H9 (cell line): ENCODE measurements at regions not wholly inside any gene's neighbourhood (a gene's known extent, or its start where the extent isn't known, plus 50 kb on each side); places are given as distances from the start of the nearest gene placed in this dataset.

Source experiments
- DNase-seq: peaks from one replicate; pipeline ENCODE4 v3.0.0-alpha.2; 2017
- H2AFZ ChIP-seq: one replicate; pipeline ENCODE4 v1.6.1; 2013; ENCODE audit warnings: mild to moderate bottlenecking, low read length, control low read depth, moderate library complexity
- H2AK5ac ChIP-seq: 2 replicates; pipeline ENCODE4 v1.6.1; 2013; ENCODE audit warnings: low read length, control low read depth, mixed read lengths; ENCODE audit not compliant: insufficient read length
- H2BK120ac ChIP-seq: one replicate; pipeline ENCODE4 v1.6.1; 2013; ENCODE audit warnings: low read depth, mild to moderate bottlenecking, low read length, control low read depth, inconsistent platforms; ENCODE audit not compliant: poor library complexity, severe bottlenecking
- H2BK12ac ChIP-seq: 2 replicates; pipeline ENCODE4 v1.6.1; 2013; ENCODE audit warnings: low read length, control low read depth, mixed read lengths, low read depth; ENCODE audit not compliant: insufficient read length
- H2BK15ac ChIP-seq: 2 replicates; pipeline ENCODE4 v1.6.1; 2013; ENCODE audit warnings: low read depth, low read length, control low read depth
- H2BK20ac ChIP-seq: one replicate; pipeline ENCODE4 v1.6.1; 2013; ENCODE audit warnings: low read depth, mild to moderate bottlenecking, low read length, control low read depth, inconsistent platforms; ENCODE audit not compliant: poor library complexity, severe bottlenecking
- H2BK5ac ChIP-seq: 2 replicates; pipeline ENCODE4 v1.6.1; 2013; ENCODE audit warnings: low read length, control low read depth, mixed read lengths; ENCODE audit not compliant: insufficient read length
- H3K14ac ChIP-seq: 2 replicates; pipeline ENCODE4 v1.6.1; 2013; ENCODE audit warnings: low read length, control low read depth; ENCODE audit not compliant: insufficient read depth
- H3K18ac ChIP-seq: 2 replicates; pipeline ENCODE4 v1.6.1; 2013; ENCODE audit warnings: low read depth, mild to moderate bottlenecking, mixed read lengths, low read length, control low read depth; ENCODE audit not compliant: insufficient read length
- H3K23ac ChIP-seq: 2 replicates; pipeline ENCODE4 v1.6.1; 2013; ENCODE audit warnings: low read length, control low read depth, mixed read lengths, low read depth; ENCODE audit not compliant: insufficient read length
- H3K23me2 ChIP-seq: 2 replicates; pipeline ENCODE4 v1.6.1; 2013; ENCODE audit warnings: low read depth, mild to moderate bottlenecking, mixed read lengths, low read length, control low read depth; ENCODE audit not compliant: insufficient read length, poor library complexity, severe bottlenecking
- H3K27ac ChIP-seq: 2 replicates; pipeline ENCODE4 v1.5.1; 2013; ENCODE audit warnings: low read length, control low read depth, mixed read lengths, low read depth; ENCODE audit not compliant: insufficient read length
- H3K27me3 ChIP-seq: 2 replicates; pipeline ENCODE4 v1.6.1; 2013; ENCODE audit warnings: low read length, control low read depth, inconsistent platforms; ENCODE audit not compliant: insufficient read depth
- H3K4ac ChIP-seq: 2 replicates; pipeline ENCODE4 v1.6.1; 2013; ENCODE audit warnings: low read depth, mild to moderate bottlenecking, control low read depth, inconsistent platforms, low read length, moderate library complexity
- H3K4me1 ChIP-seq: 2 replicates; pipeline ENCODE4 v1.6.1; 2013; ENCODE audit warnings: low read length, control low read depth, inconsistent platforms; ENCODE audit not compliant: insufficient read depth
- H3K4me2 ChIP-seq: 2 replicates; pipeline ENCODE4 v1.6.1; 2013; ENCODE audit warnings: low read length, control low read depth, mixed read lengths; ENCODE audit not compliant: insufficient read length, insufficient read depth
- H3K56ac ChIP-seq: 2 replicates; pipeline ENCODE4 v1.6.1; 2013; ENCODE audit warnings: low read depth, mild to moderate bottlenecking, mixed read lengths, low read length, control low read depth; ENCODE audit not compliant: insufficient read length
- H3K79me1 ChIP-seq: 2 replicates; pipeline ENCODE4 v1.6.1; 2013; ENCODE audit warnings: low read depth, mild to moderate bottlenecking, moderate library complexity, low read length, control low read depth, inconsistent platforms; ENCODE audit not compliant: insufficient read depth, poor library complexity, severe bottlenecking
- H3K79me2 ChIP-seq: 2 replicates; pipeline ENCODE4 v1.6.1; 2013; ENCODE audit warnings: low read length, control low read depth, inconsistent platforms; ENCODE audit not compliant: insufficient read depth
- H3K9ac ChIP-seq: 2 replicates; pipeline ENCODE4 v1.6.1; 2013; ENCODE audit warnings: low read length, control low read depth, mixed read lengths; ENCODE audit not compliant: insufficient read length; ENCODE audit errors: extremely low read depth
- H3K9me3 ChIP-seq: one replicate; pipeline ENCODE4 v1.6.1; 2013; ENCODE audit warnings: low read depth, low read length, inconsistent platforms; ENCODE audit not compliant: control insufficient read depth
- H3T11ph ChIP-seq: one replicate; pipeline ENCODE4 v1.6.1; 2013; ENCODE audit warnings: mild to moderate bottlenecking, low read length, control low read depth, inconsistent platforms
- H4K20me1 ChIP-seq: one replicate; pipeline ENCODE4 v1.6.1; 2013; ENCODE audit not compliant: control insufficient read depth, insufficient read length, insufficient read depth
- H4K5ac ChIP-seq: 2 replicates; pipeline ENCODE4 v1.6.1; 2013; ENCODE audit warnings: low read depth, mild to moderate bottlenecking, mixed read lengths, low read length, control low read depth; ENCODE audit not compliant: insufficient read length
- H4K8ac ChIP-seq: replicated peaks from 2 replicates; pipeline ENCODE4 v1.6.1; 2013; ENCODE audit warnings: low read length, control low read depth, mixed read lengths, low read depth; ENCODE audit not compliant: insufficient read length
- H4K91ac ChIP-seq: 2 replicates; pipeline ENCODE4 v1.6.1; 2013; ENCODE audit warnings: low read depth, mild to moderate bottlenecking, moderate library complexity, mixed read lengths, low read length, control low read depth; ENCODE audit not compliant: insufficient read length
- H3K27ac Mint-ChIP-seq, 3 experiments: 2 replicates in 2 of 3; 3 replicates in 1 of 3; pipeline ENCODE4 v1.8.0; 2020 to 2021; ENCODE audit warnings: mixed read lengths in 3 of 3, mild to moderate bottlenecking in 1 of 3, moderate library complexity in 1 of 3
- H3K27me3 Mint-ChIP-seq: 2 replicates; pipeline ENCODE4 v1.8.0; 2021; ENCODE audit warnings: low read depth, mild to moderate bottlenecking, moderate library complexity, mixed read lengths
- H3K36me3 Mint-ChIP-seq, 3 experiments: 2 replicates in 2 of 3; 3 replicates in 1 of 3; pipeline ENCODE4 v1.8.0; 2020 to 2021; ENCODE audit warnings: low read depth in 3 of 3, mixed read lengths in 3 of 3; ENCODE audit not compliant: insufficient read depth in 1 of 3
- H3K4me1 Mint-ChIP-seq, 2 experiments: 2 replicates each; pipeline ENCODE4 v1.8.0; 2020; ENCODE audit warnings: mixed read lengths in 2 of 2
- H3K4me3 Mint-ChIP-seq, 2 experiments: 2 replicates in 1 of 2; 3 replicates in 1 of 2; pipeline ENCODE4 v1.8.0; 2020 to 2021; ENCODE audit warnings: mild to moderate bottlenecking in 2 of 2, mixed read lengths in 2 of 2, moderate library complexity in 1 of 2
- H3K9me3 Mint-ChIP-seq, 2 experiments: 2 replicates in 1 of 2; 3 replicates in 1 of 2; pipeline ENCODE4 v1.8.0; 2020; ENCODE audit warnings: mild to moderate bottlenecking in 2 of 2, mixed read lengths in 2 of 2, moderate library complexity in 1 of 2
- TF ChIP-seq, protein P1 (sequence below): fragments of 200-600 bp; sonication (generic); conservative IDR thresholded peaks from 3 replicates; pipeline ENCODE4 v1.8.0; 2021; ENCODE audit warnings: antibody characterized with exemption, mild to moderate bottlenecking

DNA sequence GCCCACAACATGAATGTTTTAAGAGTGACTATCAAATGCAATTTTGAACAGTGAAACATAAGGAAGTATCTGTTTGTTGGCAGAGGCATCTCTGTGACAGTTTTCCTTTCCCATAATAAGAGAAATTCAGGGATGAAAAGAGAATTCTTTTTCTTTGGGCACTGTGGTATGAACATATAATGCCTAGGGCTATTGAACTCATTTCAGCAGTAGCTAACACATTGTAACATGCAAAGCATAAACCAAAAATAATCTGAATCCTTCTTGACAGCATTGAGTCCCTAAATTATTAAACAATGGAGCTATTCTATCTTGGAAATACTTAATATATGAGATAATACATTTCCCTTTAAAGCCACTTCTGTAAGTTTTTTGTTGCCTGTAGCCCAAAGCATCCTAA lies 633.0 kb upstream of the B3GALT2 start:
- Histone ChIP-seq H3K79me2 (no peaks in the 10 kb centered on the region), H2BK5ac (no peak overlapping the region), H4K20me1 (no peaks in the 10 kb centered on the region), H2AFZ (no peak overlapping the region), H2AK5ac (no peak overlapping the region), H2BK120ac (no peak overlapping the region), H3K9ac (no peak overlapping the region), H3K4ac (no peak overlapping the region), H3K4me1 (no peaks in the 10 kb centered on the region), H3K23me2 (no peaks in the 10 kb centered on the region), H3K27ac (no peak overlapping the region), H3T11ph (no peak overlapping the region), H3K18ac (no peak overlapping the region), H3K79me1 (no peaks in the 10 kb centered on the region), H2BK15ac (no peak overlapping the region), H4K91ac (no peak overlapping the region), H3K23ac (no peak overlapping the region), H3K9me3 (no peaks in the 10 kb centered on the region), H3K27me3 (no peaks in the 10 kb centered on the region), H3K14ac (no peak overlapping the region), H4K5ac (no peak overlapping the region), H3K4me2 (no peak overlapping the region), H3K56ac (no peak overlapping the region), H2BK20ac (no peak overlapping the region), H4K8ac (no peak overlapping the region), H2BK12ac (no peak overlapping the region)
- Mint-ChIP-seq H3K36me3 (no peaks in the 10 kb centered on the region; a peak in 1 of 7 replicates), H3K4me3 (no peak overlapping the region), H3K9me3 (peaks cover 0 to 8% of the 10 kb centered on the region in 2 experiments; a peak in 2 of 5 replicates), H3K4me1 (no peaks in the 10 kb centered on the region), H3K27ac (no peak overlapping the region), H3K27me3 (no peaks in the 10 kb centered on the region)
- TF ChIP-seq, protein P1, sequence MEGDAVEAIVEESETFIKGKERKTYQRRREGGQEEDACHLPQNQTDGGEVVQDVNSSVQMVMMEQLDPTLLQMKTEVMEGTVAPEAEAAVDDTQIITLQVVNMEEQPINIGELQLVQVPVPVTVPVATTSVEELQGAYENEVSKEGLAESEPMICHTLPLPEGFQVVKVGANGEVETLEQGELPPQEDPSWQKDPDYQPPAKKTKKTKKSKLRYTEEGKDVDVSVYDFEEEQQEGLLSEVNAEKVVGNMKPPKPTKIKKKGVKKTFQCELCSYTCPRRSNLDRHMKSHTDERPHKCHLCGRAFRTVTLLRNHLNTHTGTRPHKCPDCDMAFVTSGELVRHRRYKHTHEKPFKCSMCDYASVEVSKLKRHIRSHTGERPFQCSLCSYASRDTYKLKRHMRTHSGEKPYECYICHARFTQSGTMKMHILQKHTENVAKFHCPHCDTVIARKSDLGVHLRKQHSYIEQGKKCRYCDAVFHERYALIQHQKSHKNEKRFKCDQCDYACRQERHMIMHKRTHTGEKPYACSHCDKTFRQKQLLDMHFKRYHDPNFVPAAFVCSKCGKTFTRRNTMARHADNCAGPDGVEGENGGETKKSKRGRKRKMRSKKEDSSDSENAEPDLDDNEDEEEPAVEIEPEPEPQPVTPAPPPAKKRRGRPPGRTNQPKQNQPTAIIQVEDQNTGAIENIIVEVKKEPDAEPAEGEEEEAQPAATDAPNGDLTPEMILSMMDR = no peak
- no peak for DNase-seq
